Stimulated activated effector memory CD8-positive, alpha-beta T cell treated with anti-CD3 and anti-CD28 coated beads, Interleukin-12 subunit alpha, Interleukin-12 subunit beta, amount 100 ng/mL, for 72 hours (primary cell): ENCODE measurements at regions not wholly inside any gene's neighbourhood (a gene's known extent, or its start where the extent isn't known, plus 50 kb on each side); places are given as distances from the start of the nearest gene placed in this dataset.
"Not testable (repeated sequence)": the region's sequence is repeated elsewhere in the genome, so short reads cannot be mapped to it uniquely, and the experiment has no call there.

ENCODE experiments used
- ATAC-seq: fragments of 150-1000 bp; cut with Tn5 transposase; 2 replicates; pipeline ENCODE4 v1.10.0; 2021
- DNase-seq, 2 donors: peaks; one replicate each; pipeline ENCODE4 v3.0.0; 2021 to 2022; ENCODE audit warnings: low spot score in 2 of 2
- H3K27ac Mint-ChIP-seq: one replicate; pipeline ENCODE4 v1.8.0; 2022; ENCODE audit warnings: mild to moderate bottlenecking, mixed read lengths
- H3K36me3 Mint-ChIP-seq: one replicate; pipeline ENCODE4 v1.8.0; 2022; ENCODE audit warnings: mild to moderate bottlenecking, mixed read lengths
- H3K4me1 Mint-ChIP-seq: one replicate; pipeline ENCODE4 v1.8.0; 2022; ENCODE audit warnings: mixed read lengths
- H3K4me3 Mint-ChIP-seq: one replicate; pipeline ENCODE4 v1.8.0; 2022; ENCODE audit warnings: mild to moderate bottlenecking, mixed read lengths
- H3K9me3 Mint-ChIP-seq: one replicate; pipeline ENCODE4 v1.8.0; 2022; ENCODE audit warnings: mixed read lengths

DNA sequence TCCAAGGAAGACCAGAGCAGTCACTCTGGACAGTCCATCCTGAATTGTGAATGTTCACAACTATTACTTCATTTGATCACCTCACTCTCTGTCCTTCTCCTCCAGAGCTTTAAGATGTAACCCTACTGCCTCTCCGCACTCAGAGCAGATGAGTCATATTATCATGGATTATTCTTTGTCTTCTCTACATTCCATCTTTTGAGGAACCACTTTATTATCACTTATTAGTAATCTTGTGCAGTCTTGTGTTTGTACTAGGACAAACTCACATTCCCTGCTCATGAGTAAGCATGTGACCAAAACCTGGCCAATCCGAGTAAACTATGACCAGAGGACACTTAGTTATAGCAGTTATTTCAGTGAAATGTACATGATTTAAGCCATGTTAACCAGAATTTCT, 401.5 kb upstream of the ADGRB3 start:
- Mint-ChIP-seq H3K9me3 (peaks cover 5% of the 10 kb centered on the region), H3K4me3 (no peak overlapping the region), H3K4me1 (no peaks in the 10 kb centered on the region), H3K27ac (no peak overlapping the region), H3K36me3 (no peaks in the 10 kb centered on the region)
- DNase-seq, result no peak
- no peak for ATAC-seq

DNA sequence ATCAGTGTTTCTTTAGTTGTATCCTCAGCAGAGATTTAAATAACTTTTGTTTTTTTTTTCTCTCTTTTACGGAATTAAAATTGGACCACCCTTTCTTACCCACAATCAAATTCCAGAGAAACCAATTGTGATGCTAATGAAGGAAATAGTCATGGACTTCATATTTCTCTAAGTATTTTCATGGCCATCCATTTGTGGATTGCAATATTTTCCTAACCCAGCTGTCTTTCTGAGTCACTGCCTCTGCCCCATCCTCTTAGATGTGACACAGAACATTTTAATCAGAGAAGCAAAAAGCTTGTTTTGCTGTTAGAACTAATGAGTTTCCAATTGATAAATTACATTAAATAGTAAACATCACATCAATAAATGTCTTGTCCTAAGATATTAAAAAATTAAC, 405.5 kb upstream of the ADGRB3 start:
- DNase-seq (no peak), ATAC-seq (no peak)
- no peaks in the 10 kb centered on the region for H3K4me1 Mint-ChIP-seq
- H3K4me3 Mint-ChIP-seq, result no peak overlapping the region
- no peaks in the 10 kb centered on the region for H3K36me3 Mint-ChIP-seq
- no peak overlapping the region for H3K27ac Mint-ChIP-seq
- peaks cover 16% of the 10 kb centered on the region for H3K9me3 Mint-ChIP-seq

GRCh38 chr6:68226460-68226859, 408.6 kb upstream of the ADGRB3 start:
- DNase-seq (no peak), ATAC-seq (no peak)
- Mint-ChIP-seq H3K36me3 (no peaks in the 10 kb centered on the region), H3K4me3 (no peak overlapping the region), H3K4me1 (no peaks in the 10 kb centered on the region), H3K9me3 (peaks cover 20% of the 10 kb centered on the region), H3K27ac (no peak overlapping the region)

- no peak for DNase-seq
- ATAC-seq, result no peak
- H3K36me3 Mint-ChIP-seq, result no peaks in the 10 kb centered on the region
- peaks cover 20% of the 10 kb centered on the region for H3K9me3 Mint-ChIP-seq
- no peak overlapping the region for H3K27ac Mint-ChIP-seq
- no peaks in the 10 kb centered on the region for H3K4me1 Mint-ChIP-seq
- H3K4me3 Mint-ChIP-seq, result no peak overlapping the region
Observed at GRCh38 chr6:68225729-68226128, 409.4 kb upstream of the ADGRB3 start.

- H3K27ac Mint-ChIP-seq, result no peak overlapping the region
- no peaks in the 10 kb centered on the region for H3K36me3 Mint-ChIP-seq
- DNase-seq (no peak), ATAC-seq (no peak)
- no peaks in the 10 kb centered on the region for H3K4me1 Mint-ChIP-seq
- H3K4me3 Mint-ChIP-seq, result no peak overlapping the region
- peaks cover 33% of the 10 kb centered on the region for H3K9me3 Mint-ChIP-seq
Observed at GRCh38 chr6:68211242-68211795, 423.8 kb upstream of the ADGRB3 start.

- ATAC-seq, H3K4me3 Mint-ChIP-seq, DNase-seq, H3K27ac Mint-ChIP-seq, H3K4me1 Mint-ChIP-seq, H3K36me3 Mint-ChIP-seq: not testable (repeated sequence)
- H3K9me3 Mint-ChIP-seq, result peaks cover 16% of the 10 kb centered on the region
Observed at GRCh38 chr6:68207612-68208011, 427.5 kb upstream of the ADGRB3 start.

GRCh38 chr6:68200929-68201328, 434.2 kb upstream of the ADGRB3 start:
- ATAC-seq (no peak), DNase-seq (no peak)
- peaks cover 10% of the 10 kb centered on the region for H3K9me3 Mint-ChIP-seq
- H3K27ac Mint-ChIP-seq, result no peak overlapping the region
- no peaks in the 10 kb centered on the region for H3K4me1 Mint-ChIP-seq
- H3K36me3 Mint-ChIP-seq, result no peaks in the 10 kb centered on the region
- H3K4me3 Mint-ChIP-seq, result no peak overlapping the region

- Mint-ChIP-seq H3K4me1 (no peaks in the 10 kb centered on the region), H3K36me3 (no peaks in the 10 kb centered on the region), H3K4me3 (no peak overlapping the region), H3K27ac (no peak overlapping the region), H3K9me3 (peaks cover 10% of the 10 kb centered on the region)
- no peak for ATAC-seq
- no peak for DNase-seq
Observed at GRCh38 chr6:68197356-68197755, 437.7 kb upstream of the ADGRB3 start.

- no peaks in the 10 kb centered on the region for H3K36me3 Mint-ChIP-seq
- ATAC-seq, result no peak
- DNase-seq, result no peak
Observed at GRCh38 chr6:68196645-68197044, 438.4 kb upstream of the ADGRB3 start.

DNA sequence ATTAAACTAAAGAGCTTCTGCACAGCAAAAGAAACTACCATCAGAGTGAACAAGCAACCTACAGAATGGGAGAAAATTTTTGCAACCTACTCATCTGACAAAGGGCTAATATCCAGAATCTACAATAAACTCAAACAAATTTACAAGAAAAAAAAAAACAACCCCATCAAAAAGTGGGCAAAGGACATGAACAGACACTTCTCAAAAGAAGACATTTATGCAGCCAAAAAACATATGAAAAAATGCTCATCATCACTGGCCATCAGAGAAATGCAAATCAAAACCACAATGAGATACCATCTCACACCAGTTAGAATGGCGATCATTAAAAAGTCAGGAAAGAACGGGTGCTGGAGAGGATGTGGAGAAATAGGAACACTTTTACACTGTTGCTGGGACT, 439.3 kb upstream of the ADGRB3 start:
- not testable (repeated sequence) for H3K4me3 Mint-ChIP-seq, H3K4me1 Mint-ChIP-seq, ATAC-seq, DNase-seq, H3K27ac Mint-ChIP-seq, H3K36me3 Mint-ChIP-seq
- peaks cover 10% of the 10 kb centered on the region for H3K9me3 Mint-ChIP-seq

More at GRCh38 chr6:68196645-68197044, 438.4 kb upstream of the ADGRB3 start:
- Mint-ChIP-seq H3K4me1 (no peaks in the 10 kb centered on the region), H3K4me3 (no peak overlapping the region), H3K9me3 (peaks cover 10% of the 10 kb centered on the region), H3K27ac (no peak overlapping the region)

DNA sequence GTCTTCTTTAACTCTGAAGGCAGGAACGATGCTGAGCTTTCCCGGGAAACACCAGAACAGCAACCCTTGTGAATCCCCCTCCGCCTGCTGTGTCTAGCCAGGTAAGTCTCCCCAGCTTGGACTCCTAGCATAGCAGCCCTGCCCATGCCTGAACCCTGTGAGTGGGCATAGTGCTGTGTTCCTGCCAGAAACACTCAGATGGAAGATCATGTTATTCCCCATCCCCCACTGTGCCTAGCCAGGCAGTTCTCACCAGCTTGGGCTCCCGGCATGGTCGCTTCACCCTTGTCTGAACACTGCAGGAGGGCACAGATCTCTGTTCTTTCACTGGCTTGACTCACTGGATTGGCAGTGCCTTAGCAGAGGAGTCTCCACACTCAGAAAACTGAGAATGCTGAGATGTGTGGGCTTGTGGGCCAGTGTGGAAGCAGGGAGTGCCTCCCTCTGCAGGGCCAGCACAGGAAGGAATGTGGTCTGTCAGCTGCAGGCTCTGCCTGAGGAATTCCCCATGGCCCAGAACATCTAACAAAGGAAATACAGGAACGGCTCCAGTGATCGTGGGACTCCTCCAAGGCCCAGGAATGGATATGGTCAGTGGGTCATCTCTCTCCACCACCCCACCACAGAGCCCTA, 440.1 kb upstream of the ADGRB3 start:
- DNase-seq (no peak), ATAC-seq (no peak)
- Mint-ChIP-seq H3K27ac (no peak overlapping the region), H3K4me1 (no peaks in the 10 kb centered on the region), H3K9me3 (peaks cover 7% of the 10 kb centered on the region), H3K4me3 (no peak overlapping the region), H3K36me3 (no peaks in the 10 kb centered on the region)

GRCh38 chr6:68192988-68193387, 442.1 kb upstream of the ADGRB3 start:
- H3K4me1 Mint-ChIP-seq, result no peaks in the 10 kb centered on the region
- no peak for DNase-seq
- H3K27ac Mint-ChIP-seq, result no peak overlapping the region
- peaks cover 2% of the 10 kb centered on the region for H3K9me3 Mint-ChIP-seq
- no peak overlapping the region for H3K4me3 Mint-ChIP-seq
- H3K36me3 Mint-ChIP-seq, result no peaks in the 10 kb centered on the region
- no peak for ATAC-seq

DNA sequence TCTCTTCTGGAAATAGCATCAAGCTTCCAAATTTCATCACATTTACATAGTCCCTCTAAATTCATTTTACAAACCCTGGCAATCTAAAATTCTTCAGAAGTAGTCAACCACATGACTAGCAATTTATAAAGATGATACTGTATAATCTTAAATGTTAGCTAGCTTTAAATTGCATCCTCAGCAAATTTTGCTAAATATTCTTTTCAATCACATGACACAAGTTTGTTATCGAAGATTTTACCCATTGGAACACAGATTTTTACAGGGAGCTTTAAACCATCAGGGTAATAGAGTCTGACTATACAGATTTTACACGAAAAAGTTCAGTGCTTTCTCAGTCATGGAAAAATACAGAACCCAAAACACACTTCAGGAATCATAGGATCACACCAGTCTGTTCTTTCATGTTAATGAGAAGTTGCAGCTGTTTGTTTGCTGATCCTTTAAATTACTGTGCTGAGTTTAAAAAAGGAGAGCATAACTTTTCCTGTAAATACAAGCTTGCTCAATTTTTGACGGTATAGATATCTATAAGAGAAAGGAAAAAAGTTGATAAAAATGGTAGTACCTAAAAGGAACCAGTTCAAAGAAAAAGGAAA, 445.8 kb upstream of the ADGRB3 start:
- no peaks in the 10 kb centered on the region for H3K36me3 Mint-ChIP-seq
- H3K9me3 Mint-ChIP-seq, result peaks cover 13% of the 10 kb centered on the region
- H3K27ac Mint-ChIP-seq, result no peak overlapping the region
- DNase-seq, result no peak
- H3K4me1 Mint-ChIP-seq, result no peaks in the 10 kb centered on the region
- H3K4me3 Mint-ChIP-seq, result no peak overlapping the region
- ATAC-seq, result no peak

DNA sequence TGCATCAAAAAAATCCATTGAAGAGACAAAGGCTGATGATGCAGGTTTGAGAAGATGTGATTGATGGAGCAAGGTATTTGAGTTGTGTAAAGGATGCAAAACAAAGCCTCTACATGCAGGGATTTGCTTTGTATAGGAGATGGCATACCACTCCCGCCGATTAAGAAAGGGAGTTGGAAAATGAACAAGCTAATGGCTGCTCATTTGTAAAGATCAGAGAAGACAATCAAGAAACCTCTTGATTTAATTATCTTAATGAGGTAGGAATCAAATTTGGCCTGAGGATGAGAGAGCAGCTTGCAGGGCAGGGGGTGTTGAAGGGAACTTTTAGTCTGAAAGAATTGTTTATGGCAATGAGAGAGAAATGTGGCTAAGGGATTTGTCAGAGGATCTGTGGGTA, 448.2 kb upstream of the ADGRB3 start:
- no peak for DNase-seq
- no peaks in the 10 kb centered on the region for H3K36me3 Mint-ChIP-seq
- H3K9me3 Mint-ChIP-seq, result peaks cover 13% of the 10 kb centered on the region
- no peak overlapping the region for H3K27ac Mint-ChIP-seq
- H3K4me3 Mint-ChIP-seq, result no peak overlapping the region
- no peaks in the 10 kb centered on the region for H3K4me1 Mint-ChIP-seq
- ATAC-seq, result no peak

GRCh38 chr6:68182386-68182785, 452.7 kb upstream of the ADGRB3 start:
- H3K27ac Mint-ChIP-seq, result no peak overlapping the region
- no peak overlapping the region for H3K4me3 Mint-ChIP-seq
- DNase-seq, result no peak
- H3K9me3 Mint-ChIP-seq, result peaks cover 23% of the 10 kb centered on the region
- no peak for ATAC-seq
- H3K4me1 Mint-ChIP-seq, result no peaks in the 10 kb centered on the region
- no peaks in the 10 kb centered on the region for H3K36me3 Mint-ChIP-seq

- H3K27ac Mint-ChIP-seq, H3K4me1 Mint-ChIP-seq, H3K36me3 Mint-ChIP-seq, H3K4me3 Mint-ChIP-seq, ATAC-seq, DNase-seq: not testable (repeated sequence)
- H3K9me3 Mint-ChIP-seq, result peaks cover 12% of the 10 kb centered on the region
Observed at GRCh38 chr6:68181027-68181426, 454.1 kb upstream of the ADGRB3 start.
